ENCODE measurements at regions not wholly inside any gene's neighbourhood (a gene's known extent, or its start where the extent isn't known, plus 50 kb on each side); places are given as distances from the start of the nearest gene placed in this dataset.

DNA sequence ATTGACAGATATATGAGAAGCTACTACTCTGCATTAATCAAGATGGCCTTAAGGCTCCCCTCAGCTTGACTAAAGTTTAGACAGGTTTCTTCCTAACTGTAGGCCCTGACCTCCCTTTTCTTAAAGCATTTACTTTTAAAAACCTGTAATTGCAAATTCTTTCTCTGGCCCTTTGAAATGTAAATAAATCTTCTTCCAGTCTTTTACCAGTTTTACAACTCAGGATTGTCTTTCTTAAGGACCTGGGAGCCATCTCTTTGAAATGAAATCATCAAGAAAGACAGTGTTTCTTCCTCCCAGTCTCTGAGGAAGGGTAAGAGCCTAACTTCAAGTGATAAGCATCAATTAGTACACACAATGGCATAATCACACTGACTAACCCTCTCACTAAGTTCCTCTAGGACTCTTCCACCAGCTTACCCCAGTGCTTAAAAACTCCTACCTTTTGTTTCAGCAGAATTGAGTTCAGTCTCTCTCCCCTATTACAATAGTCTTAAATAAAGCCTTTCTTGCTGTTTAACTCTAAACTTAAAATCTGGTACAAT, 58.7 kb upstream of the CDH20 start (continued):
- TF ChIP-seq, protein P1, sequence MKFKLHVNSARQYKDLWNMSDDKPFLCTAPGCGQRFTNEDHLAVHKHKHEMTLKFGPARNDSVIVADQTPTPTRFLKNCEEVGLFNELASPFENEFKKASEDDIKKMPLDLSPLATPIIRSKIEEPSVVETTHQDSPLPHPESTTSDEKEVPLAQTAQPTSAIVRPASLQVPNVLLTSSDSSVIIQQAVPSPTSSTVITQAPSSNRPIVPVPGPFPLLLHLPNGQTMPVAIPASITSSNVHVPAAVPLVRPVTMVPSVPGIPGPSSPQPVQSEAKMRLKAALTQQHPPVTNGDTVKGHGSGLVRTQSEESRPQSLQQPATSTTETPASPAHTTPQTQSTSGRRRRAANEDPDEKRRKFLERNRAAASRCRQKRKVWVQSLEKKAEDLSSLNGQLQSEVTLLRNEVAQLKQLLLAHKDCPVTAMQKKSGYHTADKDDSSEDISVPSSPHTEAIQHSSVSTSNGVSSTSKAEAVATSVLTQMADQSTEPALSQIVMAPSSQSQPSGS (IDR thresholded peaks at IDR 0.05; ENCODE audit: low read length), result no peak
- TF ChIP-seq GABPA (IDR thresholded peaks at IDR 0.05; ENCODE audit: borderline replicate concordance, insufficient read depth, low read length), result no peak
- TF ChIP-seq SP4 (IDR thresholded peaks at IDR 0.05; ENCODE audit: low read length), result no peak
- no peak for TF ChIP-seq YY1 (IDR thresholded peaks at IDR 0.05; ENCODE audit: low read depth, low read length)
- TF ChIP-seq NANOG (IDR thresholded peaks at IDR 0.05; ENCODE audit: insufficient read depth, low read depth, low read length, poor library complexity, severe bottlenecking), result no peak
- TF ChIP-seq PHF8 (conservative IDR thresholded peaks at IDR 0.05; ENCODE audit: low read depth, low read length), result no peak

All from H1 (cell line).